ENCODE measurements at regions not wholly inside any gene's neighbourhood (a gene's known extent, or its start where the extent isn't known, plus 50 kb on each side); places are given as distances from the start of the nearest gene placed in this dataset.

DNA sequence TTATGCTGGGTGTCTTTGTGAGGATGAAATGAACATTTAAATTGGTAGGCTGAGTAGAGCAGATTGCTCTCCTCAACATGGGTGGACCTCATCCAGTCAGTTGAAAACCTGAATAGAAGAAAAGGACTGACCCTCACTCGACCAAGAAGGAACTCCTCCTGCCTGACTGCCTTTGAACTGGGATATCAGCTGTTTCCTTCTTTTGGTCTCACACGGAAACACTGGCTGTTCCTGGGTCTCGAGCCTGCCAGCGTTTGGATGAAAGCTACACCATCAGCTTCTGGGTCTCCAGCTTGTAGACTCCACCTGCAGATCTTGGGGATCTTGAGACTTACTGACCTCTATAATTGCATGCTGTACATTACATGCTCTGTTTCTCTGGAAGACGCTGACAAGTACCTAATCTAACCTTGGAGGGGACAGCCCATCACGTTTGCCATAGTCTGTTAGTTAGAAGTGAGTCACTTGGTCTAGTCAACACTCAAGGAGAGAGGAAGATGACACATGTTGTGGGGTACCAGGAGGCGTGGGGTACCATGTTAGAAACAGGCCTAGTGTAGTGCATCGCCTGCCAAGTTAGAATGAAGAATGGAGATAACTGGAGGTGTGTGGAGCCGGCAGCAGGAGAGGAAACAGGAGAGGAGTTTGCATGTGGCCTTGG is 267.0 kb downstream of the MREG start:
- TF ChIP-seq POLR2A (IDR thresholded peaks at IDR 0.05) (no peak), POLR2AphosphoS5 (IDR thresholded peaks at IDR 0.05) (no peak)
- TF ChIP-seq, protein P1, sequence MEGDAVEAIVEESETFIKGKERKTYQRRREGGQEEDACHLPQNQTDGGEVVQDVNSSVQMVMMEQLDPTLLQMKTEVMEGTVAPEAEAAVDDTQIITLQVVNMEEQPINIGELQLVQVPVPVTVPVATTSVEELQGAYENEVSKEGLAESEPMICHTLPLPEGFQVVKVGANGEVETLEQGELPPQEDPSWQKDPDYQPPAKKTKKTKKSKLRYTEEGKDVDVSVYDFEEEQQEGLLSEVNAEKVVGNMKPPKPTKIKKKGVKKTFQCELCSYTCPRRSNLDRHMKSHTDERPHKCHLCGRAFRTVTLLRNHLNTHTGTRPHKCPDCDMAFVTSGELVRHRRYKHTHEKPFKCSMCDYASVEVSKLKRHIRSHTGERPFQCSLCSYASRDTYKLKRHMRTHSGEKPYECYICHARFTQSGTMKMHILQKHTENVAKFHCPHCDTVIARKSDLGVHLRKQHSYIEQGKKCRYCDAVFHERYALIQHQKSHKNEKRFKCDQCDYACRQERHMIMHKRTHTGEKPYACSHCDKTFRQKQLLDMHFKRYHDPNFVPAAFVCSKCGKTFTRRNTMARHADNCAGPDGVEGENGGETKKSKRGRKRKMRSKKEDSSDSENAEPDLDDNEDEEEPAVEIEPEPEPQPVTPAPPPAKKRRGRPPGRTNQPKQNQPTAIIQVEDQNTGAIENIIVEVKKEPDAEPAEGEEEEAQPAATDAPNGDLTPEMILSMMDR (IDR thresholded peaks at IDR 0.05): no peak
- Histone ChIP-seq H3K36me3 (no peaks in the 10 kb centered on the region), H3K27me3 (no peaks in the 10 kb centered on the region), H3K9me3 (no peaks in the 10 kb centered on the region), H3K4me3 (no peak overlapping the region), H3K4me1 (peaks cover 0 to 4% of the 10 kb centered on the region in 2 donors), H3K27ac (no peak overlapping the region)
- no peak for DNase-seq (ENCODE audit: low spot score in 2 of 2)
- intact Hi-C loops (cut with DNase I; ENCODE audit: low total_unique reads): no loop called here

DNA sequence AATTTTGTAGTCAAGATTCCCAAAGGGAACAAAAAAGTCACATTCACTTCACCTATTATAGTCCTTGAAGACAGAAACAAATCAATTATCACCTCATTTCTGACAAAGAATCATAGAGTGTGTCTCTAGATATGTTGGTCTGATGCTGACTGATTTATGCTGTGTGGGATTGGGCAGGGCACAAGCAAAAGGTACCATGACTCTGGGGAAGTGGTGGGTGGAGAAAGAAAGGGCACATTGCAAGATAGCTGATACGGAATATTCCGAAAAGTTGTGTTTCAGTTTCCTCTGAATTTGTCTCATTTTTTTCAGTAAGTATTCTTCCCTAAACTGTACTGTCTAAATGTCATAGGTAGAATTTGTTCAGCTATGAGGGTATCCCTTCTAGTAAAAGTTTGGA is 268.0 kb downstream of the MREG start:
- Histone ChIP-seq H3K27ac (no peak overlapping the region), H3K4me3 (no peak overlapping the region), H3K9me3 (no peaks in the 10 kb centered on the region), H3K36me3 (no peaks in the 10 kb centered on the region), H3K27me3 (no peaks in the 10 kb centered on the region), H3K4me1 (peaks cover 0 to 4% of the 10 kb centered on the region in 2 donors)
- TF ChIP-seq POLR2A (IDR thresholded peaks at IDR 0.05) (no peak), POLR2AphosphoS5 (IDR thresholded peaks at IDR 0.05) (no peak)
- TF ChIP-seq, protein P1 (IDR thresholded peaks at IDR 0.05): no peak
- intact Hi-C loops (cut with DNase I; ENCODE audit: low total_unique reads): no loop called here
- no peak for DNase-seq (ENCODE audit: low spot score in 2 of 2)

DNA sequence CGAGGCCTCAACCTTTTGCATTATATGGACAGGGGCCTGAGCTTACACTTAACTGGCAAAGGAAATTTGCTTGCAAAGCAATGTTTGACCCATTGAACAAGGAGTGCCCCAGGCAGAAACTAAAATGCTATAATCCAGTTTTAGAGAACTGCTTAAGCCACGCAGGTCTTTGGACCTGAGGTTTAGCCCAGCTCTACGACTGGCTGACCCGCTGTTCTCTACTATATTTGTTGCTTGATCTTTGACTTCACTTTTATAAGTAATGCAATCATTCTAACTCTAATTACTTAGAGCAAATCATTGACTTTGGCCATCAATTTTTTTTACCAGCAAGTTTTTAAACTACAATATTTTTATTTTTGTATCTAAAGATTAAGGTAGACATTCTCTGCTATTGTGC is 268.8 kb downstream of the MREG start:
- H3K4me1 ChIP-seq: peaks cover 0 to 4% of the 10 kb centered on the region in 2 donors
- no peak overlapping the region for H3K27ac ChIP-seq
- DNase-seq (ENCODE audit: low spot score in 2 of 2): no peak
- TF ChIP-seq, protein P1 (IDR thresholded peaks at IDR 0.05): no peak
- no peak for TF ChIP-seq POLR2A (IDR thresholded peaks at IDR 0.05)
- no peak for TF ChIP-seq POLR2AphosphoS5 (IDR thresholded peaks at IDR 0.05)
- no peaks in the 10 kb centered on the region for H3K27me3 ChIP-seq
- H3K4me3 ChIP-seq: no peak overlapping the region
- intact Hi-C loops (cut with DNase I; ENCODE audit: low total_unique reads): no loop called here
- H3K9me3 ChIP-seq: no peaks in the 10 kb centered on the region
- no peaks in the 10 kb centered on the region for H3K36me3 ChIP-seq

DNA sequence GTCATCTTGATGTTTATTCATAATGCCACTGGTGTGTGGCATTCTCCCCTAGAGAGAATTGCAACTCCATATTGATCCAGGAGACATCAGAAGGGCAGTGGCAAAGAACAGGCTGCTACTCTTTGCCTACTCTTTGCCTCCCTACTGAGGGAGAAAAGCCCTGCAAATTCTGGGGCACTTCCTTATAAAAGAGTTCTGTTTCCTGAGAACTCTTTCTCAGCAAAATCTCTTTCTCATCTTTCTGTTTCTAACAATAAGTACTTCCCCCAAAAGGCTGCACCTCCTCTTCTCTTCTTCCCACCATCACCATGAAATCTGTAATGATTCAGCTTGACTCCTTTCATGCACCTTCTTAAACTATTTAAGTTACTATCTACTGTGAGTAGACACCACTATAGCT is 270.3 kb downstream of the MREG start:
- H3K27ac ChIP-seq: no peak overlapping the region
- no peaks in the 10 kb centered on the region for H3K36me3 ChIP-seq
- H3K4me1 ChIP-seq: no peaks in the 10 kb centered on the region
- H3K9me3 ChIP-seq: no peaks in the 10 kb centered on the region
- no peaks in the 10 kb centered on the region for H3K27me3 ChIP-seq
- TF ChIP-seq POLR2AphosphoS5 (IDR thresholded peaks at IDR 0.05): no peak
- no peak for TF ChIP-seq POLR2A (IDR thresholded peaks at IDR 0.05)
- TF ChIP-seq, protein P1 (IDR thresholded peaks at IDR 0.05): no peak
- intact Hi-C loops (cut with DNase I; ENCODE audit: low total_unique reads): no loop called here
- no peak overlapping the region for H3K4me3 ChIP-seq
- DNase-seq (ENCODE audit: low spot score in 2 of 2): no peak

DNA sequence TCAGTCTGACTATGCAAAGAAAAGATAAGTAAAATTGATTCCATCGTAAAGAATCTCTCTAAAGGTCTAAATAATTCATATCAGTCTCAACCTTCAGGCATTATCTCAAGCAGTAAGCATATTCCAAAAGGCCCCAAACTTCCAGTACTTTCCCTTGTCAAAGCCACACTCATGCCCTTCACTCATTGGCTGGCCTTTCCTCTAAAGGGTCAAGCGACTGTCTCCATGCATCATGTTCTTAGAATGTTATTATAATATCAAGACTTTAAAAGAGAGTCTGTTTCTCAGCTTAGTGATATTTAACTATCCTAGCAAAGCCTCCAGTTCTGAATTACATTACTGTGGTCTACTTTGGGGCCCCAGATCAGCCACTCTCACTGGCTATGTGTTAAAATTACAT is 271.3 kb downstream of the MREG start:
- TF ChIP-seq POLR2AphosphoS5 (IDR thresholded peaks at IDR 0.05) (no peak), POLR2A (IDR thresholded peaks at IDR 0.05) (no peak)
- TF ChIP-seq, protein P1 (IDR thresholded peaks at IDR 0.05): no peak
- H3K27me3 ChIP-seq: no peaks in the 10 kb centered on the region
- no peaks in the 10 kb centered on the region for H3K4me1 ChIP-seq
- H3K9me3 ChIP-seq: no peaks in the 10 kb centered on the region
- H3K4me3 ChIP-seq: no peak overlapping the region
- intact Hi-C loops (cut with DNase I; ENCODE audit: low total_unique reads): no loop called here
- DNase-seq (ENCODE audit: low spot score in 2 of 2): no peak
- no peak overlapping the region for H3K27ac ChIP-seq
- no peaks in the 10 kb centered on the region for H3K36me3 ChIP-seq
